Neural crest cell (in vitro differentiated cells): ENCODE measurements at regions not wholly inside any gene's neighbourhood (a gene's known extent, or its start where the extent isn't known, plus 50 kb on each side); places are given as distances from the start of the nearest gene placed in this dataset.

Experiments
- DNase-seq: peaks from one replicate; pipeline ENCODE4 v3.0.0; 2021; ENCODE audit warnings: low read depth, mixed read lengths, low spot score
- H3K27ac Mint-ChIP-seq: one replicate; pipeline ENCODE4 v1.8.0; 2021; ENCODE audit warnings: mild to moderate bottlenecking, mixed read lengths; ENCODE audit not compliant: unreplicated experiment
- H3K27me3 Mint-ChIP-seq: 2 replicates; pipeline ENCODE4 v1.8.0; 2021; ENCODE audit warnings: low read depth, mild to moderate bottlenecking, mixed read lengths
- H3K36me3 Mint-ChIP-seq: 2 replicates; pipeline ENCODE4 v1.8.0; 2021; ENCODE audit warnings: low read depth, mild to moderate bottlenecking, mixed read lengths
- H3K4me1 Mint-ChIP-seq: 2 replicates; pipeline ENCODE4 v1.8.0; 2021; ENCODE audit warnings: mixed read lengths
- H3K4me3 Mint-ChIP-seq: one replicate; pipeline ENCODE4 v1.8.0; 2021; ENCODE audit warnings: mild to moderate bottlenecking, mixed read lengths
- H3K9me3 Mint-ChIP-seq: 2 replicates; pipeline ENCODE4 v1.8.0; 2021; ENCODE audit warnings: mixed read lengths
- CTCF ChIP-seq: fragments of 200-600 bp; sonication (generic); conservative IDR thresholded peaks from 2 replicates; pipeline ENCODE4 v1.5.0; 2021; ENCODE audit warnings: antibody characterized with exemption, mild to moderate bottlenecking

- peaks cover under 1% of the 10 kb centered on the region for H3K4me1 Mint-ChIP-seq
- H3K9me3 Mint-ChIP-seq, result peaks cover 9% of the 10 kb centered on the region
- H3K36me3 Mint-ChIP-seq, result peaks cover 14% of the 10 kb centered on the region
- H3K4me3 Mint-ChIP-seq, result no peak overlapping the region
- no peaks in the 10 kb centered on the region for H3K27me3 Mint-ChIP-seq
- no peak for DNase-seq
- TF ChIP-seq CTCF, result no peak
- H3K27ac Mint-ChIP-seq, result no peak overlapping the region
Measured at GRCh38 chr6:169388395-169389166, 134.9 kb upstream of the THBS2 start.

GRCh38 chr6:169387809-169388383 lies 134.2 kb upstream of the THBS2 start:
- Mint-ChIP-seq H3K36me3 (peaks cover 14% of the 10 kb centered on the region), H3K9me3 (peaks cover 14% of the 10 kb centered on the region)

GRCh38 chr6:169386411-169387057 lies 132.9 kb upstream of the THBS2 start:
- no peak overlapping the region for H3K4me3 Mint-ChIP-seq
- peaks cover 6% of the 10 kb centered on the region for H3K4me1 Mint-ChIP-seq
- peaks cover 14% of the 10 kb centered on the region for H3K9me3 Mint-ChIP-seq
- peak overlapping the region; percentile 70 for H3K27ac Mint-ChIP-seq
- no peaks in the 10 kb centered on the region for H3K27me3 Mint-ChIP-seq
- no peak for TF ChIP-seq CTCF
- no peak for DNase-seq
- peaks cover 14% of the 10 kb centered on the region for H3K36me3 Mint-ChIP-seq

More at GRCh38 chr6:169387809-169388383, 134.2 kb upstream of the THBS2 start:
- no peak for DNase-seq
- no peak for TF ChIP-seq CTCF
- Mint-ChIP-seq H3K4me3 (no peak overlapping the region), H3K27ac (no peak overlapping the region), H3K27me3 (no peaks in the 10 kb centered on the region), H3K4me1 (peaks cover 6% of the 10 kb centered on the region)

- Mint-ChIP-seq H3K27ac (no peak overlapping the region), H3K9me3 (peaks cover 11% of the 10 kb centered on the region), H3K4me1 (peaks cover 6% of the 10 kb centered on the region), H3K27me3 (no peaks in the 10 kb centered on the region), H3K4me3 (no peak overlapping the region), H3K36me3 (peaks cover 6% of the 10 kb centered on the region)
- TF ChIP-seq CTCF, result no peak
- DNase-seq, result no peak
Measured at GRCh38 chr6:169385237-169385880, 131.7 kb upstream of the THBS2 start.

GRCh38 chr6:169384291-169384690 lies 130.6 kb upstream of the THBS2 start:
- no peak overlapping the region for H3K4me3 Mint-ChIP-seq
- H3K27ac Mint-ChIP-seq, result no peak overlapping the region
- no peaks in the 10 kb centered on the region for H3K36me3 Mint-ChIP-seq
- H3K9me3 Mint-ChIP-seq, result peaks cover 5% of the 10 kb centered on the region
- peaks cover 6% of the 10 kb centered on the region for H3K4me1 Mint-ChIP-seq
- no peaks in the 10 kb centered on the region for H3K27me3 Mint-ChIP-seq
- no peak for DNase-seq
- no peak for TF ChIP-seq CTCF
